HG03378 (cell line): ENCODE measurements at regions not wholly inside any gene's neighbourhood (a gene's known extent, or its start where the extent isn't known, plus 50 kb on each side); places are given as distances from the start of the nearest gene placed in this dataset.
"Not testable (repeated sequence)": the region's sequence is repeated elsewhere in the genome, so short reads cannot be mapped to it uniquely, and the experiment has no call there.

ENCODE experiments used
- ATAC-seq: cut with Tn5 transposase; IDR thresholded peaks from one replicate; pipeline ENCODE4 v1.9.1; 2021; ENCODE audit warnings: mild to moderate bottlenecking, moderate library complexity; ENCODE audit not compliant: unreplicated experiment

GRCh38 chr4:60723796-60724195 is 476.3 kb upstream of the ADGRL3 start:
- ATAC-seq: no peak

DNA sequence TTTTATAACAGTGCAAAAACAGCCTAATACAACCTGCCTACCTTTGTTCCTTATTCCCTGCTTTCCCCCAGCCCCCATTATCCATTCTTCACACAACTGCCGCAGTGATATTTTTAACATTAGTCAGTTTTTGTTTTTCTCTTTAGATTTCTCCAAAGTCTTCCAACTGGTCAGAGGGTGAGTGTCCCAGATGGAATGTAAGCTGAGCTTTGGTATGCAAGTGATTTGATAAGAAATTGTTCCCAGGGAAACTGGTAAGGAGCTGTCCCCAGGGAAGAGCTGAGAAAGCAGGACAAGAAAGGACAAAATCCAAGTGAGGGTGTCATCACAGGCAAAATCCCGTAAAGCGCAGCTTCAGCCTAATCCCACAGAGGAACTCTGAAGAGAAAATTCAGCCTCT is 475.5 kb upstream of the ADGRL3 start:
- ATAC-seq: no peak

- no peak for ATAC-seq
Measured at GRCh38 chr4:60726779-60727178, 473.3 kb upstream of the ADGRL3 start.

DNA sequence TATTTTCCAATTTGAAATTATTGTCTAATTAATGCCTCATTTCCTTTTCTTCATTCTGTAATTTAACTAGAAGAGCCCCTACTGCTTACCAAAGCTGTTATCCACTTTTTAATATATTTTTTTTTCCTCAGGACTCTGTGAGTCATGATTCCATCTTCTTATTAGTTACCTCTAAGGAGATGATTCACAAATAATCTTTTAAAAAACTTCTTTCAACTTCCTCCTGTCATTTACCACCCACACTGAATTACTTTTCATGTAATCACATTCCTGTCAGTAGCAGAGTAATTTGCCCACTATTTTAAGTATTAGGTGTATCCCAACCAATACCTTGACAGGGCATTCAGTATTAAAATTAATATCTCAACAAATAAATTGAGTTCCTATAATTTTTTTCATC is 470.9 kb upstream of the ADGRL3 start:
- ATAC-seq: no peak

DNA sequence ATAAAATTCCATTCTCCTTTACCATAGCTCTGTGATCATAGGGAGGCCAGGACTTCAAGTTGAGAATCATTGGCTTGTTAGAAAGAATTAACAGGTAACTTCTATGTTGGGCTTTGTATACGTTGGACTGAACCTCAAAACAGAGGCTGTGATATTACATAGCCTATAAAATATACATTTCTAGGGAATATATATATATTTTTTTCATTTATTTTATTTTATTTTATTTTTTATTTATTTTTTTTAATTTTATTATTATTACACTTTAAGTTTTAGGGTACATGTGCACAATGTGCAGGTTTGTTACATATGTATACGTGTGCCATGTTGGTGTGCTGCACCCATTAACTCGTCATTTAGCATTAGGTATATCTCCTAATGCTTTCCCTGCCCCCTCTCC is 470.4 kb upstream of the ADGRL3 start:
- ATAC-seq: not testable (repeated sequence)

DNA sequence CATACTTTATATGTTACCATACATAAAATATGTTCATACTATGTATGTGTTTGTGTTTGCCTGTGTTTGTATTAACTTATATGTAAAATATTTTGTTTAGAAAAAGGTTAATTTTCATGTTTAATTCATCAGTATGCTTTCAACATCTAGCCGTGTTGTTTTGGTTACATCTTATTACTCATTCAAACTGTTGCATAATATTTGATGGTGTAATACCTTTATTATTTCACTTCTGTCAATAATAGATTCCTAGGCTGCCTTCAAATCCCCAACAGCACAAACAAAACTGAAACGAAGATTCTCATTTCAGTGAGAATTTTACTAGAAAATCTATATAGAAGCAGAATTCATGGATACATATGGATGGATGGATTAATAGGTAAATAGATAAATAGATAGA is 462.3 kb upstream of the ADGRL3 start:
- ATAC-seq: no peak

DNA sequence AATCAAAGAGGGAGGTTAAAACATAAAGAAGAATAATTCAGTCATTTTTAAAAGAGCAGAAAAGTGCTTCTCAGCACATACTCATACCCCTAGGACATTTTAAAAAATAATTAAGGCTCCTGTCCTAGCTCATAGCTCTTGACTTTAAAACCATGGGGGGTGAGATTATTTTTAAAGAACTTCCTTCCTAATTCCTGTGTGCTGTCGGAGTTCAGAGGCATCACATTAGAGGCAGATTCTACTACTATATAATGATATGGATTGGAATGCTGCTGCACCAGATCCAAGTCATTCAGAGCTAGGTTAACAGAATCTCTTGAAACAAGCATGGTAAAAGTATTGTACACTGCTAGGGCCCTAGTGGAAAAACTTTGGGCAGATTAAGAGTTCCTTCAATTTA is 456.5 kb upstream of the ADGRL3 start:
- no peak for ATAC-seq

- ATAC-seq: no peak
Measured at GRCh38 chr4:60744767-60745166, 455.4 kb upstream of the ADGRL3 start.

GRCh38 chr4:60745800-60746571 is 454.1 kb upstream of the ADGRL3 start:
- ATAC-seq: no peak

DNA sequence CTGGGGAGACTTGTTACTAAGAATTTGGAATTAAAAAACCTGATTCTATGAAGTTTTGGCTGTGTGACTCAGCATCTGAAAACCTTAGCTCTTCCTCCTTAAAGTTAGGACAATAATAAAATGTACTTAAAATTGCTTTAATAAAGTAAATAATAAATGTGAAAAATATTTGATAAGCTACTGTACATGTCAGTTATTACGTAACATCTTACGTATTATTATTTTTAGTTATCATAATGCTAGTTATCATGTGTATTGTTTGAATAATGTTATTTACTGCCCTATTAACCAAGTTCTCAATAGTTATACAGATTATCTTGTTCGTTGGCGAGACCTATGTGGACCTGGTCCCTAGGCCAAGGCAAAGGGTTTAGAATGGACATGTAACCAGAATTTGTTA is 449.2 kb upstream of the ADGRL3 start:
- ATAC-seq: no peak

DNA sequence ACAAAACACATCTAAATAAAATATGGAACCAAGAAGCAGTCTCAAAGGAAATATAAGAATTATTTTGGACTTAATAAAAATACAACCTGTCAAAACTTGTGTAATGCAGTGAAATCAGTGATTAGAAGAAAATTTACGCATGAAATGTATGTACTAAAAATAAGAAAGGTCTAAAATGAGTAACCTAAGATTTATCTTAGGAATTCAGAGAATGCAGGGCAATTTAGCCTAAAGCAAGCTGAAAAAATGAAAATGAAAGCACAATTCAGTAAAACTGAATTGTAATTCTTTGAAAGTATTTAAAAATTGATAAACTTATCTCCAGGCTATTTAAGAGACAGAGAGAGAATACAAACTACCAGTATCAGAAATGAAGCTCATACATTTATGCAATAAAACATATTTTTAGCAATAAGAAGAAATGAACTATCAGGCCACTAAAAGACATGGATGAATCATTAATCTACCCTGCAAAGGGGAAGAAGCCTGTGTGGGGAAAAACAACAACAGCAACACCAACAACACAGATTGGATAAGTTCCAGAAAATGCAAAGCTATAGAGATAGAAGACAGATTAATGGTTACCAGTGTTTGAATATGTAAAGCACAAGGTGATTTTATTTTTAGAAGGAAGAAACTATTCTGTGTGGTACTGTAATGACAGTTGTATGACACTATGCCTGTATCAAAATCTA is 442.0 kb upstream of the ADGRL3 start:
- ATAC-seq: no peak

- ATAC-seq: no peak
Measured at GRCh38 chr4:60759518-60760245, 440.4 kb upstream of the ADGRL3 start.

- no peak for ATAC-seq
Measured at GRCh38 chr4:60780874-60781273, 419.3 kb upstream of the ADGRL3 start.

GRCh38 chr4:60790608-60791007 is 409.5 kb upstream of the ADGRL3 start:
- ATAC-seq: no peak

DNA sequence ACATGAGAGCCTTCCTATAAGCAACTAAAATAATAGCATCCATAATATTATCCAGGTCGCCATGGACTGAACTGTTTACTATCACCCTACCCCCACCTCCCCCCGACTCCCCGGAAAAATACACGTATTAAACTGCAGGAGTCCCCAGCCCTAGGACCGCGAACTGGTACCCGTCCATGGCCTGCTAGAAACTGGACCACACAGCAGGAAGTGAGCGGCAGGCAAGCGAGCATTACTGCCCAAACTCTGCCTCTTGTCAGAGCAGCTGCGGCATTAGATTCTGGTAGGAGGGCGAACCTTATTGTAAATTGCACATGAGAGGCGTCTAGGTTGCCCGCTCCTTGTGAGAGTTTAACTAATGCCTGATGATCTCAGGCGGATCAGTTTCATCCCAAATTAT is 405.8 kb upstream of the ADGRL3 start:
- ATAC-seq: no peak

DNA sequence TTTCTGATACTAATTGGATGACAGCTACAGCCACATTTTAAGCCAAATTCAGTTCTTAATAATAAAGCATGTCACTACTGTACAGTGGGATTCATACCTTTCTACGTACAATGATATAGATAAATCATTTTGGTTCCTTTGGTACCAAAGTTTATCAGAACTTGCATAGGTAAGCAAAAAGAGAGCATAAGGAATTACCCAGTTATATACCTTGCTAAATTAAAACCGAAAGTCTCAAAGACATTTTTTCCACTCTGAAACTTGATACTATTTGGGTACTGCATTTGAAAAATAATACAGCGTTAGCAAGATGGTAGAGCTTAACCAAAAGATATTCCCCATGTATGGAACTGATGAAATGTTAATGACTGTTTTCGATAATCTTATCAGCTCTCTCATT is 400.9 kb upstream of the ADGRL3 start:
- no peak for ATAC-seq

GRCh38 chr4:60800701-60801100 is 399.4 kb upstream of the ADGRL3 start:
- ATAC-seq: no peak

- no peak for ATAC-seq
Measured at GRCh38 chr4:60805500-60806313, 394.4 kb upstream of the ADGRL3 start.

GRCh38 chr4:60808726-60809485 is 391.2 kb upstream of the ADGRL3 start:
- no peak for ATAC-seq

DNA sequence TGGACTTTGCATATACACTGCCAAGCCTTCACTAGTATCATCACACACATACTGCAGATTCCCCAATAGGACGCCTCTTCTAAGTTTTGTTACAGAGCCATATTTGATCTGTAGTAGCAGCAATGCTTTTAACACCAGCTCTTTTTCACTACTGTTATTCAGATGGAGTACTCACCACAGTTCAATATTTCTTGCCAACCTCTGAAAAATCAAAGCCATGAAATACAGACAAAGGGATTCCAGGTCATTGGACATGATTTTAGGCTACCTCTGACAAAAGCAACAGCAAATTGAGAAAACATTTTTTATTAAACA is 390.7 kb upstream of the ADGRL3 start:
- ATAC-seq: no peak

GRCh38 chr4:60812811-60813210 is 387.3 kb upstream of the ADGRL3 start:
- ATAC-seq: no peak
